H1 (cell line): ENCODE measurements at regions not wholly inside any gene's neighbourhood (a gene's known extent, or its start where the extent isn't known, plus 50 kb on each side); places are given as distances from the start of the nearest gene placed in this dataset.

Experiments used
- CTCF ChIA-PET: fragments of 300-600 bp; sonication (Branson Sonifier 250); formaldehyde crosslinking; loops from one replicate; lab custom pipeline; 2021; ENCODE audit not compliant: partially characterized antibody; lab: Charles Lee
- POLR2A ChIA-PET: fragments of 300-600 bp; sonication (Branson Sonifier 250); formaldehyde crosslinking; loops from one replicate; lab custom pipeline; 2021; ENCODE audit warnings: inconsistent platforms; ENCODE audit not compliant: partially characterized antibody; lab: Charles Lee
- DNase-seq, 2 experiments: peaks; one replicate each; pipeline versions ENCODE4 v3.0.0 to v3.0.0-alpha.2; 2010 to 2022; ENCODE audit warnings: low spot score in 2 of 2, low read depth in 1 of 2, mixed read lengths in 1 of 2
- FAIRE-seq: peaks from 2 replicates; lab custom pipeline; 2011; peaks lifted over from hg19 to GRCh38; lab: Jason Lieb, UNC
- H2AFZ ChIP-seq: 2 replicates; pipeline ENCODE4 v1.8.1; 2012; ENCODE audit warnings: low read length, inconsistent platforms
- H2AK5ac ChIP-seq: 2 replicates; pipeline ENCODE4 v1.6.1; 2013; ENCODE audit warnings: low read depth, low read length
- H2BK120ac ChIP-seq: replicated peaks from 2 replicates; pipeline ENCODE3; 2013; ENCODE audit warnings: low read depth, low read length, inconsistent platforms
- H2BK12ac ChIP-seq: 2 replicates; pipeline ENCODE4 v1.6.1; 2013; ENCODE audit warnings: low read depth, low read length
- H2BK15ac ChIP-seq: 2 replicates; pipeline ENCODE4 v1.6.1; 2013; ENCODE audit warnings: low read length
- H2BK20ac ChIP-seq: 2 replicates; pipeline ENCODE4 v1.6.1; 2013; ENCODE audit warnings: low read length
- H2BK5ac ChIP-seq: 2 replicates; pipeline ENCODE4 v1.6.1; 2013; ENCODE audit warnings: low read depth, low read length
- H3K14ac ChIP-seq: 2 replicates; pipeline ENCODE4 v1.6.1; 2013; ENCODE audit warnings: inconsistent platforms; ENCODE audit not compliant: insufficient read length
- H3K18ac ChIP-seq: 2 replicates; pipeline ENCODE4 v1.6.1; 2013; ENCODE audit warnings: low read length; ENCODE audit errors: extremely low read depth
- H3K23ac ChIP-seq: 2 replicates; pipeline ENCODE4 v1.6.1; 2013; ENCODE audit warnings: inconsistent platforms; ENCODE audit not compliant: insufficient read length
- H3K23me2 ChIP-seq: 2 replicates; pipeline ENCODE4 v1.6.1; 2013; ENCODE audit warnings: low read depth, low read length
- H3K27ac ChIP-seq: 2 replicates; pipeline ENCODE4 v1.6.1; 2011; ENCODE audit warnings: low read depth, low read length, inconsistent platforms
- H3K27me3 ChIP-seq, 4 experiments: replicated peaks in 1 of 4; 1 replicate in 1 of 4; 2 replicates in 3 of 4; pipeline versions ENCODE4 v1.6.1 to v1.8.1; 2011 to 2013; ENCODE audit warnings: low read length in 3 of 4, mild to moderate bottlenecking in 3 of 4, inconsistent platforms in 2 of 4, mixed read lengths in 2 of 4, moderate library complexity in 1 of 4; ENCODE audit not compliant: control insufficient read depth in 3 of 4, insufficient read depth in 3 of 4; ENCODE audit errors: extremely low read depth in 1 of 4
- H3K36me3 ChIP-seq, 4 experiments: 2 replicates each; pipeline versions ENCODE4 v1.6.1 to v1.8.1; 2011 to 2013; ENCODE audit warnings: mild to moderate bottlenecking in 4 of 4, low read length in 3 of 4, moderate library complexity in 2 of 4, control low read depth in 1 of 4, inconsistent platforms in 1 of 4; ENCODE audit not compliant: insufficient read depth in 4 of 4, control insufficient read depth in 2 of 4
- H3K4ac ChIP-seq: replicated peaks from 2 replicates; pipeline ENCODE3; 2013; ENCODE audit warnings: low read length, low read depth, mixed read lengths, inconsistent platforms; ENCODE audit not compliant: insufficient read length
- H3K4me1 ChIP-seq, 4 experiments: replicated peaks in 1 of 4; 1 replicate in 1 of 4; 2 replicates in 3 of 4; pipeline versions ENCODE4 v1.6.1 to v1.8.1; 2011 to 2013; ENCODE audit warnings: low read length in 3 of 4, inconsistent platforms in 2 of 4, mixed read lengths in 1 of 4; ENCODE audit not compliant: insufficient read depth in 4 of 4, control insufficient read depth in 3 of 4
- H3K4me2 ChIP-seq, 2 experiments: 2 replicates each; pipeline versions ENCODE4 v1.6.1 to v1.8.1; 2011 to 2013; ENCODE audit warnings: low read depth in 2 of 2, low read length in 2 of 2, control low read depth in 1 of 2, inconsistent platforms in 1 of 2, mild to moderate bottlenecking in 1 of 2; ENCODE audit not compliant: insufficient read depth in 1 of 2
- H3K4me3 ChIP-seq, 4 experiments: fragments of 200-600, 300-600 bp in 1 of 4; sonication (generic), shearing (Covaris generic), sonication (Bioruptor Twin) in 1 of 4; 2 replicates each; pipeline versions ENCODE4 v1.5.1 to v1.8.1; 2011 to 2016; ENCODE audit warnings: low read length in 4 of 4, low read depth in 3 of 4, control low read depth in 2 of 4, inconsistent platforms in 2 of 4, mild to moderate bottlenecking in 2 of 4, mixed read lengths in 1 of 4, moderate library complexity in 1 of 4; ENCODE audit not compliant: insufficient read depth in 2 of 4; ENCODE audit errors: extremely low read depth in 1 of 4
- H3K56ac ChIP-seq: replicated peaks from 2 replicates; pipeline ENCODE3; 2013; ENCODE audit warnings: low read depth, mild to moderate bottlenecking, mixed read lengths, low read length, inconsistent platforms; ENCODE audit not compliant: insufficient read length
- H3K79me1 ChIP-seq: 2 replicates; pipeline ENCODE4 v1.6.1; 2013; ENCODE audit warnings: low read depth, low read length, control low read depth
- H3K79me2 ChIP-seq, 2 experiments: 2 replicates each; pipeline versions ENCODE4 v1.6.1 to v1.8.1; 2012 to 2013; ENCODE audit warnings: low read length in 2 of 2, mild to moderate bottlenecking in 2 of 2, inconsistent platforms in 1 of 2; ENCODE audit not compliant: insufficient read depth in 2 of 2, control insufficient read depth in 1 of 2
- H3K9ac ChIP-seq, 4 experiments: replicated peaks in 1 of 4; 1 replicate in 1 of 4; 2 replicates in 3 of 4; pipeline versions ENCODE4 v1.6.1 to v1.8.1; 2011 to 2013; ENCODE audit warnings: low read depth in 3 of 4, low read length in 3 of 4, control low read depth in 2 of 4, mild to moderate bottlenecking in 2 of 4, moderate library complexity in 2 of 4, inconsistent platforms in 1 of 4; ENCODE audit errors: extremely low read depth in 1 of 4
- H3K9me3 ChIP-seq, 2 experiments: 2 replicates each; pipeline versions ENCODE4 v1.6.1 to v1.8.1; 2012 to 2013; ENCODE audit warnings: mild to moderate bottlenecking in 2 of 2, moderate library complexity in 2 of 2, control low read depth in 1 of 2, inconsistent platforms in 1 of 2, low read depth in 1 of 2, low read length in 1 of 2, mixed read lengths in 1 of 2; ENCODE audit not compliant: insufficient read depth in 2 of 2
- H4K20me1 ChIP-seq, 2 experiments: replicated peaks in 1 of 2; 2 replicates each; pipeline versions ENCODE3 to v1.8.1; 2011 to 2013; ENCODE audit warnings: inconsistent platforms in 2 of 2, low read length in 2 of 2, mild to moderate bottlenecking in 1 of 2; ENCODE audit not compliant: insufficient read depth in 2 of 2, control insufficient read depth in 1 of 2
- H4K5ac ChIP-seq: 2 replicates; pipeline ENCODE4 v1.6.1; 2013; ENCODE audit warnings: low read length, low read depth, mixed read lengths, inconsistent platforms; ENCODE audit not compliant: insufficient read length
- H4K8ac ChIP-seq: 2 replicates; pipeline ENCODE4 v1.8.0; 2013; ENCODE audit warnings: mild to moderate bottlenecking, moderate library complexity, low read length, inconsistent platforms; ENCODE audit not compliant: insufficient read depth; ENCODE audit errors: extremely low read depth
- H4K91ac ChIP-seq: replicated peaks from 2 replicates; pipeline ENCODE3; 2013; ENCODE audit warnings: low read length, mixed read lengths, inconsistent platforms; ENCODE audit not compliant: insufficient read length
- ASH2L ChIP-seq: fragments of 200-600, 300-600 bp; sonication (generic); IDR thresholded peaks from one replicate; pipeline ENCODE4 v1.7.1; 2017; ENCODE audit warnings: low read length
- CHD2 ChIP-seq: IDR thresholded peaks from 2 replicates; pipeline ENCODE4 v1.6.1; 2012; ENCODE audit warnings: low read length, improper control_type of control experiment
- CREB1 ChIP-seq: IDR thresholded peaks from 2 replicates; pipeline ENCODE4 v1.6.1; 2012; ENCODE audit warnings: inconsistent platforms
- KDM4A ChIP-seq: IDR thresholded peaks from one replicate; pipeline ENCODE4 v1.7.1; 2012; ENCODE audit warnings: low read depth, mild to moderate bottlenecking, moderate library complexity, low read length, inconsistent platforms; ENCODE audit not compliant: severe bottlenecking
- KDM5A ChIP-seq: fragments of 200-600 bp; IDR thresholded peaks from 2 replicates; pipeline ENCODE4 v1.7.1; 2012; ENCODE audit warnings: mild to moderate bottlenecking, low read length, inconsistent platforms, mixed read lengths
- WGBS, 2 experiments: shearing (Covaris generic) in 1 of 2; methylation state at CpG; one replicate each; pipeline versions ENCODE4 v1.1.6 to v1.1.7; 2013 to 2015; ENCODE audit warnings: low lambda C conversion rate in 2 of 2, mixed read lengths in 2 of 2, inconsistent platforms in 1 of 2, low coverage in 1 of 2, missing lambda C conversion rate in 1 of 2; ENCODE audit not compliant: insufficient replicate concordance in 2 of 2, insufficient coverage in 1 of 2, insufficient read length in 1 of 2; ENCODE audit errors: extremely low coverage in 1 of 2, missing lambda C conversion rate in 1 of 2; 5-methylcytosine and 5-hydroxymethylcytosine counted together

- FAIRE-seq (no peak), DNase-seq (no peak)
- Histone ChIP-seq H3K23ac (no peak overlapping the region), H2AFZ (no peak overlapping the region), H4K91ac (no peak overlapping the region), H3K27ac (no peak overlapping the region), H4K5ac (no peak overlapping the region), H2BK20ac (no peak overlapping the region), H3K18ac (no peak overlapping the region), H4K20me1 (no peaks in the 10 kb centered on the region), H2BK12ac (no peak overlapping the region), H3K4me3 (no peak overlapping the region), H2AK5ac (no peak overlapping the region), H3K4me2 (no peak overlapping the region), H3K14ac (no peak overlapping the region), H3K27me3 (no peaks in the 10 kb centered on the region), H3K36me3 (no peaks in the 10 kb centered on the region), H3K9ac (no peak overlapping the region), H3K56ac (no peak overlapping the region), H3K23me2 (no peaks in the 10 kb centered on the region), H3K79me2 (no peaks in the 10 kb centered on the region), H3K9me3 (no peaks in the 10 kb centered on the region), H3K4ac (no peak overlapping the region), H4K8ac (no peak overlapping the region), H2BK120ac (no peak overlapping the region), H3K4me1 (peaks cover 0 to 4% (median 1%) of the 10 kb centered on the region in 4 experiments; a peak in 1 of 7 replicates), H2BK5ac (no peak overlapping the region), H2BK15ac (no peak overlapping the region), H3K79me1 (no peaks in the 10 kb centered on the region; the same call in 1 of the 2 replicates)
- ChIA-PET POLR2A (interaction anchor here (0.5 kb wide), 1 partner anchor 21 kb away, joined by 3 read pairs; no protein-coding TSS in a partner anchor), CTCF (interaction anchor here (0.6 to 1.4 kb wide), 3 partner anchors 9 to 190 kb away, joined by 3 read pairs; no protein-coding TSS in a partner anchor)
- WGBS, 2 experiments = 80% methylated on average over 1 of the region's 1 CpG; no CpG with 5 or more reads in 1 of the 2 experiments
- TF ChIP-seq ASH2L (no peak), CREB1 (no peak), CHD2 (no peak), KDM4A (no peak), KDM5A (no peak)
These were observed 234.8 kb upstream of the ZBTB20 start for GRCh38 chr3:115381931-115382330.
